Chondrocyte (in vitro differentiated cells): ENCODE measurements at regions not wholly inside any gene's neighbourhood (a gene's known extent, or its start where the extent isn't known, plus 50 kb on each side); places are given as distances from the start of the nearest gene placed in this dataset.

ENCODE experiments used
- DNase-seq: peaks from one replicate; pipeline ENCODE4 v3.0.0; 2021; ENCODE audit warnings: mixed read lengths, low spot score
- H3K27ac Mint-ChIP-seq: one replicate; pipeline ENCODE4 v1.8.0; 2021; ENCODE audit warnings: mild to moderate bottlenecking, moderate library complexity, mixed read lengths; ENCODE audit not compliant: unreplicated experiment
- H3K27me3 Mint-ChIP-seq: 2 replicates; pipeline ENCODE4 v1.8.0; 2021; ENCODE audit warnings: low read depth, mixed read lengths
- H3K36me3 Mint-ChIP-seq: 2 replicates; pipeline ENCODE4 v1.8.0; 2021; ENCODE audit warnings: low read depth, mixed read lengths
- H3K4me1 Mint-ChIP-seq: 2 replicates; pipeline ENCODE4 v1.8.0; 2021; ENCODE audit warnings: low read depth, mild to moderate bottlenecking, mixed read lengths
- H3K4me3 Mint-ChIP-seq: one replicate; pipeline ENCODE4 v1.8.0; 2021; ENCODE audit warnings: mild to moderate bottlenecking, moderate library complexity, mixed read lengths; ENCODE audit not compliant: unreplicated experiment
- H3K9me3 Mint-ChIP-seq: 2 replicates; pipeline ENCODE4 v1.8.0; 2021; ENCODE audit warnings: low read depth, mixed read lengths
- CTCF ChIP-seq: fragments of 200-600 bp; sonication (generic); IDR thresholded peaks from 2 replicates; pipeline ENCODE4 v1.5.0; 2021; ENCODE audit warnings: antibody characterized with exemption, mild to moderate bottlenecking, moderate library complexity

- TF ChIP-seq CTCF, result no peak
- H3K4me1 Mint-ChIP-seq, result no peaks in the 10 kb centered on the region
- no peak for DNase-seq
- peaks cover 11% of the 10 kb centered on the region for H3K9me3 Mint-ChIP-seq
- peaks cover 8% of the 10 kb centered on the region for H3K36me3 Mint-ChIP-seq
- no peak overlapping the region for H3K27ac Mint-ChIP-seq
- H3K4me3 Mint-ChIP-seq, result no peak overlapping the region
- peaks cover 14% of the 10 kb centered on the region for H3K27me3 Mint-ChIP-seq
Measured at GRCh38 chr1:227470688-227471087, 92.7 kb upstream of the ZNF678 start.

GRCh38 chr1:227469708-227470107 is 93.6 kb upstream of the ZNF678 start:
- H3K4me3 Mint-ChIP-seq, result no peak overlapping the region
- H3K9me3 Mint-ChIP-seq, result peaks cover 6% of the 10 kb centered on the region
- peaks cover 6% of the 10 kb centered on the region for H3K27me3 Mint-ChIP-seq
- H3K27ac Mint-ChIP-seq, result no peak overlapping the region
- no peak for TF ChIP-seq CTCF
- H3K4me1 Mint-ChIP-seq, result no peaks in the 10 kb centered on the region
- H3K36me3 Mint-ChIP-seq, result peaks cover 4% of the 10 kb centered on the region
- no peak for DNase-seq

- H3K27ac Mint-ChIP-seq, result no peak overlapping the region
Measured at GRCh38 chr1:227466039-227466645, 97.2 kb upstream of the ZNF678 start.

GRCh38 chr1:227465256-227465655 is 98.1 kb upstream of the ZNF678 start:
- no peak for TF ChIP-seq CTCF
- no peak overlapping the region for H3K4me3 Mint-ChIP-seq
- peaks cover under 1% of the 10 kb centered on the region for H3K36me3 Mint-ChIP-seq
- no peak for DNase-seq
- peaks cover 11% of the 10 kb centered on the region for H3K27me3 Mint-ChIP-seq
- H3K9me3 Mint-ChIP-seq, result peaks cover 2% of the 10 kb centered on the region
- H3K4me1 Mint-ChIP-seq, result no peaks in the 10 kb centered on the region
- H3K27ac Mint-ChIP-seq, result no peak overlapping the region

More at GRCh38 chr1:227466039-227466645, 97.2 kb upstream of the ZNF678 start:
- TF ChIP-seq CTCF, result no peak
- Mint-ChIP-seq H3K27me3 (peaks cover 11% of the 10 kb centered on the region), H3K4me1 (no peaks in the 10 kb centered on the region), H3K9me3 (peaks cover 6% of the 10 kb centered on the region), H3K36me3 (peaks cover 4% of the 10 kb centered on the region), H3K4me3 (no peak overlapping the region)
- no peak for DNase-seq

GRCh38 chr1:227459977-227460376 is 103.4 kb upstream of the ZNF678 start:
- peaks cover 3% of the 10 kb centered on the region for H3K4me1 Mint-ChIP-seq
- H3K27me3 Mint-ChIP-seq, result peaks cover 27% of the 10 kb centered on the region
- no peaks in the 10 kb centered on the region for H3K36me3 Mint-ChIP-seq
- no peaks in the 10 kb centered on the region for H3K9me3 Mint-ChIP-seq
- no peak for DNase-seq
- H3K27ac Mint-ChIP-seq, result no peak overlapping the region
- no peak for TF ChIP-seq CTCF
- H3K4me3 Mint-ChIP-seq, result no peak overlapping the region
